HepG2 (cell line): ENCODE measurements at regions not wholly inside any gene's neighbourhood (a gene's known extent, or its start where the extent isn't known, plus 50 kb on each side); places are given as distances from the start of the nearest gene placed in this dataset.

Source experiments
- ATAC-seq: fragments of 200-7000 bp; cut with Tn5 transposase; 3 replicates; pipeline ENCODE4 v1.9.1; 2020; ENCODE audit warnings: mild to moderate bottlenecking, moderate library complexity
- BruUV-seq: library from RNA; stranded (reverse); fragments of 400-500 nt; replicated peaks from 2 replicates; lab custom pipeline; 2021; lab: Mats Ljungman, UMichigan
- CTCF ChIA-PET: fragments of 300-600 bp; formaldehyde crosslinking; extraction: SDS; loops from one replicate; lab custom pipeline; 2021; ENCODE audit warnings: low total read pairs, inconsistent platforms, low intra/inter-chr PET ratio; lab: Yijun Ruan, JAX
- POLR2A ChIA-PET: fragments of 350-600 bp; sonication (Branson Sonifier 250); formaldehyde crosslinking; loops from one replicate; lab custom pipeline; 2020; ENCODE audit warnings: antibody characterized with exemption, inconsistent platforms; lab: Yijun Ruan, JAX
- DNase-seq: peaks from one replicate; pipeline ENCODE4 v3.0.0-alpha.2; 2015; ENCODE audit warnings: low spot score
- FAIRE-seq: peaks from 3 replicates; lab custom pipeline; 2011; peaks lifted over from hg19 to GRCh38; lab: Jason Lieb, UNC
- H2AFZ ChIP-seq: one replicate; pipeline ENCODE4 v1.6.1; 2011; ENCODE audit warnings: low read length, inconsistent platforms
- H3K27ac ChIP-seq: fragments of 300-600 bp; 3 replicates; pipeline ENCODE4 v1.8.0; 2011; ENCODE audit warnings: mixed run types, mild to moderate bottlenecking, mixed read lengths, low read length, inconsistent platforms; ENCODE audit not compliant: insufficient read depth; ENCODE audit errors: extremely low read length
- H3K27me3 ChIP-seq, 2 experiments: fragments of 200-600 bp in 1 of 2; 2 replicates in 1 of 2; 3 replicates in 1 of 2; pipeline versions ENCODE4 v1.6.0 to v1.8.0; 2011; ENCODE audit warnings: low read length in 2 of 2, mild to moderate bottlenecking in 2 of 2, moderate library complexity in 2 of 2, inconsistent platforms in 1 of 2; ENCODE audit not compliant: insufficient read depth in 2 of 2, control insufficient read depth in 1 of 2
- H3K36me3 ChIP-seq, 2 experiments: fragments of 200-600 bp in 1 of 2; replicated peaks in 1 of 2; 2 replicates in 1 of 2; 3 replicates in 1 of 2; pipeline versions ENCODE4 v1.5.1 to v1.8.0; 2011; ENCODE audit warnings: low read length in 2 of 2, inconsistent platforms in 1 of 2; ENCODE audit not compliant: insufficient read depth in 2 of 2, control insufficient read depth in 1 of 2
- H3K4me1 ChIP-seq: 2 replicates; pipeline ENCODE4 v1.5.1; 2012; ENCODE audit warnings: low read length, inconsistent platforms; ENCODE audit not compliant: insufficient read depth
- H3K4me2 ChIP-seq: 2 replicates; pipeline ENCODE4 v1.6.0; 2011; ENCODE audit warnings: low read depth, low read length, inconsistent platforms
- H3K4me3 ChIP-seq, 3 experiments: fragments of 200-600 bp in 1 of 3; sonication (generic), shearing (Covaris generic) in 1 of 3; replicated peaks in 1 of 3; 2 replicates each; pipeline ENCODE4 v1.5.1; 2011 to 2016; ENCODE audit warnings: low read length in 3 of 3, inconsistent platforms in 2 of 3, low read depth in 2 of 3, mild to moderate bottlenecking in 2 of 3, control low read depth in 1 of 3, mixed read lengths in 1 of 3; ENCODE audit not compliant: insufficient read depth in 1 of 3
- H3K79me2 ChIP-seq: one replicate; pipeline ENCODE4 v1.6.1; 2011; ENCODE audit warnings: low read length, inconsistent platforms; ENCODE audit not compliant: insufficient read depth
- H3K9ac ChIP-seq: 2 replicates; pipeline ENCODE4 v1.6.0; 2011; ENCODE audit warnings: mild to moderate bottlenecking, low read depth, low read length, inconsistent platforms; ENCODE audit not compliant: insufficient read depth
- H3K9me3 ChIP-seq: 2 replicates; pipeline ENCODE4 v1.5.1; 2012; ENCODE audit warnings: mild to moderate bottlenecking, low read length
- H4K20me1 ChIP-seq: 2 replicates; pipeline ENCODE4 v1.6.0; 2011; ENCODE audit warnings: inconsistent platforms, mild to moderate bottlenecking, low read length, moderate library complexity; ENCODE audit not compliant: insufficient read depth
- HNRNPUL1 ChIP-seq: fragments of 200-400 bp; formaldehyde crosslinking; IDR thresholded peaks from 2 replicates; pipeline ENCODE4 v1.6.1; 2017; ENCODE audit warnings: low read depth, mild to moderate bottlenecking, low read length, moderate library complexity
- ISL2 ChIP-seq: sonication (generic); formaldehyde crosslinking; IDR thresholded peaks from 2 replicates; pipeline ENCODE4 v1.5.0; 2020; ENCODE audit warnings: missing genetic modification reagents
- MED13 ChIP-seq: sonication (generic); formaldehyde crosslinking; IDR thresholded peaks from 2 replicates; pipeline ENCODE4 v1.5.0; 2020; ENCODE audit warnings: missing genetic modification reagents
- NFE2L1 ChIP-seq: sonication (generic); formaldehyde crosslinking; IDR thresholded peaks from 2 replicates; pipeline ENCODE4 v1.4.0; 2020; ENCODE audit warnings: missing genetic modification reagents, mild to moderate bottlenecking, borderline replicate concordance
- SIN3B ChIP-seq: fragments of 150-350 bp; IDR thresholded peaks from 2 replicates; pipeline ENCODE4 v1.6.1; 2014; ENCODE audit warnings: low read length
- SOX5 ChIP-seq: IDR thresholded peaks from 2 replicates; pipeline ENCODE4 v1.6.1; 2016; ENCODE audit warnings: borderline replicate concordance
- SP5 ChIP-seq: IDR thresholded peaks from 2 replicates; pipeline ENCODE4 v1.6.1; 2016; ENCODE audit warnings: low read depth, borderline replicate concordance
- U2AF2 ChIP-seq: fragments of 200-400 bp; formaldehyde crosslinking; IDR thresholded peaks from 2 replicates; pipeline ENCODE4 v1.6.1; 2017; ENCODE audit warnings: low read depth, mild to moderate bottlenecking, low read length
- ZMAT5 ChIP-seq: sonication (generic); formaldehyde crosslinking; IDR thresholded peaks from 2 replicates; pipeline ENCODE4 v1.5.0; 2020; ENCODE audit warnings: mild to moderate bottlenecking, low read depth, missing genetic modification reagents, borderline replicate concordance
- ZNF10 ChIP-seq: sonication (generic); formaldehyde crosslinking; IDR thresholded peaks from 2 replicates; pipeline ENCODE4 v1.4.0; 2020; ENCODE audit warnings: mild to moderate bottlenecking, low read depth, missing genetic modification reagents, borderline replicate concordance
- ZNF318 ChIP-seq: sonication (generic); formaldehyde crosslinking; IDR thresholded peaks from 2 replicates; pipeline ENCODE4 v1.4.0; 2020; ENCODE audit warnings: mild to moderate bottlenecking, missing genetic modification reagents
- ZNF382 ChIP-seq: sonication (generic); formaldehyde crosslinking; IDR thresholded peaks from 2 replicates; pipeline ENCODE4 v1.5.0; 2020; ENCODE audit warnings: missing genetic modification reagents, mild to moderate bottlenecking, borderline replicate concordance
- ZNF441 ChIP-seq: sonication (generic); formaldehyde crosslinking; IDR thresholded peaks from 2 replicates; pipeline ENCODE4 v1.7.0; 2021; ENCODE audit warnings: missing genetic modification reagents, borderline replicate concordance
- ZNF484 ChIP-seq: sonication (generic); formaldehyde crosslinking; IDR thresholded peaks from 2 replicates; pipeline ENCODE4 v1.5.1; 2020; ENCODE audit warnings: mild to moderate bottlenecking, low read depth, missing genetic modification reagents, borderline replicate concordance
- ZNF761 ChIP-seq: sonication (generic); formaldehyde crosslinking; conservative IDR thresholded peaks from 2 replicates; pipeline ENCODE4 v1.4.0; 2020; ENCODE audit warnings: mild to moderate bottlenecking, missing genetic modification reagents
- WGBS: methylation state at CpG from one replicate; pipeline ENCODE4 v1.1.6; 2017; ENCODE audit warnings: low lambda C conversion rate; 5-methylcytosine and 5-hydroxymethylcytosine counted together
- in situ Hi-C: cut with HindIII; loops from 2 replicates; pipeline ENCODE4 v1.10.0; 2017; ENCODE audit warnings: low pct_unique_long_range_greater_than_20kb; ENCODE audit not compliant: extremely low pct_ligation_motif_present
- intact Hi-C: fragments of 100-400 bp; cut with micrococcal nuclease; formaldehyde crosslinking; loops from one replicate; pipeline ENCODE4 v1.10.0; 2022; ENCODE audit not compliant: unreplicated experiment

GRCh38 chr10:117914334-117914733 is 132.4 kb downstream of the RAB11FIP2 start (continued):
- no peak for TF ChIP-seq MED13
- no peak for TF ChIP-seq ZNF10 (CRISPR knock-in tag)

GRCh38 chr10:117920956-117921355 is 125.8 kb downstream of the RAB11FIP2 start:
- no peaks in the 10 kb centered on the region for H3K9me3 ChIP-seq
- H3K79me2 ChIP-seq, result no peaks in the 10 kb centered on the region
- TF ChIP-seq SIN3B, result no peak
- TF ChIP-seq ZNF441 (CRISPR knock-in tag), result no peak
- no peak for TF ChIP-seq ZNF318 (CRISPR knock-in tag)
- no peak for TF ChIP-seq ZMAT5 (CRISPR knock-in tag)
- no peak for TF ChIP-seq ISL2 (CRISPR knock-in tag)
- no peak for TF ChIP-seq NFE2L1 (CRISPR knock-in tag)
- no peak for TF ChIP-seq U2AF2
- TF ChIP-seq HNRNPUL1, result no peak
- no peak for TF ChIP-seq SP5 (CRISPR knock-in tag)
- no peak for TF ChIP-seq ZNF484 (CRISPR knock-in tag)
- no peak for TF ChIP-seq ZNF382
- TF ChIP-seq SOX5 (CRISPR knock-in tag), result no peak
- no peak for TF ChIP-seq ZNF761
- ChIA-PET CTCF (no interaction called here), POLR2A (no interaction called here)
- in situ Hi-C loops, result no loop called here
- H2AFZ ChIP-seq, result no peak overlapping the region
- H3K4me1 ChIP-seq, result no peaks in the 10 kb centered on the region
- FAIRE-seq (no peak), DNase-seq (no peak), ATAC-seq (no peak)
- no peaks in the 10 kb centered on the region; a peak in 2 of 5 replicates for H3K27me3 ChIP-seq
- H3K27ac ChIP-seq, result no peak overlapping the region
- WGBS, result 7% methylated on average over 3 of the region's 3 CpGs
- H3K4me3 ChIP-seq, result no peak overlapping the region
- intact Hi-C loops, result no loop called here
- H3K4me2 ChIP-seq, result no peak overlapping the region
- no peaks in the 10 kb centered on the region for H4K20me1 ChIP-seq
- no TSS peak for BruUV-seq
- H3K36me3 ChIP-seq, result no peaks in the 10 kb centered on the region
- no peak overlapping the region for H3K9ac ChIP-seq
